ENCODE measurements at regions not wholly inside any gene's neighbourhood (a gene's known extent, or its start where the extent isn't known, plus 50 kb on each side); places are given as distances from the start of the nearest gene placed in this dataset.

- TF ChIP-seq POLR2A (IDR thresholded peaks at IDR 0.05) (no peak), CTCF (IDR thresholded peaks at IDR 0.05) (no peak)
Measured at GRCh38 chr3:83849106-83849730, 1109.6 kb upstream of the CADM2 start.

GRCh38 chr3:83863380-83863779, 1095.4 kb upstream of the CADM2 start:
- H3K4me3 ChIP-seq, result no peak overlapping the region
- H3K27me3 ChIP-seq, result no peaks in the 10 kb centered on the region
- WGBS, 2 donors, result 71 to 86% methylated on average over 2 of the region's 2 CpGs
- H3K27ac ChIP-seq, result no peak overlapping the region
- DNase-seq, result no peak
- H3K36me3 ChIP-seq (ENCODE audit: low read depth, missing control alignments), result no peaks in the 10 kb centered on the region
- H3K4me1 ChIP-seq, result no peaks in the 10 kb centered on the region
- intact Hi-C loops (cut with DNase I; ENCODE audit: low total_unique reads), result no loop called here
- no peaks in the 10 kb centered on the region for H3K9me3 ChIP-seq
- TF ChIP-seq CTCF (IDR thresholded peaks at IDR 0.05) (no peak), POLR2A (IDR thresholded peaks at IDR 0.05) (no peak)

More at GRCh38 chr3:83849106-83849730, 1109.6 kb upstream of the CADM2 start:
- H3K4me3 ChIP-seq, result no peak overlapping the region
- H3K27ac ChIP-seq, result no peak overlapping the region
- H3K36me3 ChIP-seq (ENCODE audit: low read depth, missing control alignments), result no peaks in the 10 kb centered on the region
- no peaks in the 10 kb centered on the region for H3K4me1 ChIP-seq
- DNase-seq, result no peak
- H3K9me3 ChIP-seq, result no peaks in the 10 kb centered on the region
- 83 to 97% methylated on average over 1 of the region's 1 CpG for WGBS, 2 donors
- H3K27me3 ChIP-seq, result no peaks in the 10 kb centered on the region
- intact Hi-C loops (cut with DNase I; ENCODE audit: low total_unique reads), result no loop called here

- Histone ChIP-seq H3K27ac (no peak overlapping the region), H3K27me3 (no peaks in the 10 kb centered on the region), H3K36me3 (ENCODE audit: low read depth, missing control alignments) (no peaks in the 10 kb centered on the region), H3K4me3 (no peak overlapping the region), H3K4me1 (no peaks in the 10 kb centered on the region), H3K9me3 (no peaks in the 10 kb centered on the region)
- no peak for DNase-seq
- intact Hi-C loops (cut with DNase I; ENCODE audit: low total_unique reads), result no loop called here
- 73 to 80% methylated on average over 2 of the region's 2 CpGs for WGBS, 2 donors
- TF ChIP-seq CTCF (IDR thresholded peaks at IDR 0.05) (no peak), POLR2A (IDR thresholded peaks at IDR 0.05) (no peak)
Measured at GRCh38 chr3:83868909-83869567, 1089.8 kb upstream of the CADM2 start.

GRCh38 chr3:83873550-83873949, 1085.2 kb upstream of the CADM2 start:
- Histone ChIP-seq H3K9me3 (no peaks in the 10 kb centered on the region), H3K4me1 (no peaks in the 10 kb centered on the region), H3K27me3 (no peaks in the 10 kb centered on the region), H3K4me3 (no peak overlapping the region), H3K27ac (no peak overlapping the region), H3K36me3 (ENCODE audit: low read depth, missing control alignments) (no peaks in the 10 kb centered on the region)
- DNase-seq, result no peak
- TF ChIP-seq CTCF (IDR thresholded peaks at IDR 0.05) (no peak), POLR2A (IDR thresholded peaks at IDR 0.05) (no peak)
- 56 to 79% methylated on average over 2 of the region's 2 CpGs for WGBS, 2 donors
- intact Hi-C loops (cut with DNase I; ENCODE audit: low total_unique reads), result no loop called here

- DNase-seq, result no peak
- TF ChIP-seq POLR2A (IDR thresholded peaks at IDR 0.05) (no peak), CTCF (IDR thresholded peaks at IDR 0.05) (no peak)
Measured at GRCh38 chr3:83877910-83878309, 1080.9 kb upstream of the CADM2 start.

More at GRCh38 chr3:83877910-83878309, 1080.9 kb upstream of the CADM2 start:
- Histone ChIP-seq H3K36me3 (ENCODE audit: low read depth, missing control alignments) (no peaks in the 10 kb centered on the region), H3K4me1 (no peaks in the 10 kb centered on the region), H3K9me3 (no peaks in the 10 kb centered on the region), H3K27me3 (no peaks in the 10 kb centered on the region), H3K27ac (no peak overlapping the region), H3K4me3 (no peak overlapping the region)
- 47 to 65% methylated on average over 3 of the region's 3 CpGs for WGBS, 2 donors
- intact Hi-C loops (cut with DNase I; ENCODE audit: low total_unique reads), result no loop called here

All from testis (tissue), 2 donors.